VCaP (cell line): ENCODE measurements at regions not wholly inside any gene's neighbourhood (a gene's known extent, or its start where the extent isn't known, plus 50 kb on each side); places are given as distances from the start of the nearest gene placed in this dataset.

Source experiments
- H3K27ac ChIP-seq: fragments of 450-650 bp; 2 replicates; pipeline ENCODE4 v1.5.1; 2017
- TF ChIP-seq, protein P1 (sequence below): fragments of 450-650 bp; conservative IDR thresholded peaks from 2 replicates; pipeline ENCODE4 v1.5.1; 2017; ENCODE audit warnings: mild to moderate bottlenecking, moderate library complexity

DNA sequence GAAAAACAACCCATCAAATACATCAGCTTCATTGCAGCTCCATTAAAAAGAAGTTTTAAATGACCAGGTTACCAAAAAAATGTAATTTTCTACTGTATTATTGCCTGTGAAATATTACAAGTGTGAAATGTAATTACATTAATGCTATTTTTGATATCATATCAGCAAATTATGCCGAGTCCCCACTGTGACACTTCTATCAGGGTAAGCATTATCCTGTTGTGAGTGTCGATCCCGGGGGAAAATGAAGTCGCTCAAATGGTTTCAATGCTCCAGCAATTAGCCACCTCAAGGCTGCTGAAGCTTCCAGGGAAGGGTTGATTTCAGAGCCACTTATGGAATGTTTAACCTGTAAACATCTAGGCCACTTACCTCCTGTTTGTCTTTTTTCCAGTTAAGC is 70.4 kb downstream of the RCN1 start:
- TF ChIP-seq, protein P1, sequence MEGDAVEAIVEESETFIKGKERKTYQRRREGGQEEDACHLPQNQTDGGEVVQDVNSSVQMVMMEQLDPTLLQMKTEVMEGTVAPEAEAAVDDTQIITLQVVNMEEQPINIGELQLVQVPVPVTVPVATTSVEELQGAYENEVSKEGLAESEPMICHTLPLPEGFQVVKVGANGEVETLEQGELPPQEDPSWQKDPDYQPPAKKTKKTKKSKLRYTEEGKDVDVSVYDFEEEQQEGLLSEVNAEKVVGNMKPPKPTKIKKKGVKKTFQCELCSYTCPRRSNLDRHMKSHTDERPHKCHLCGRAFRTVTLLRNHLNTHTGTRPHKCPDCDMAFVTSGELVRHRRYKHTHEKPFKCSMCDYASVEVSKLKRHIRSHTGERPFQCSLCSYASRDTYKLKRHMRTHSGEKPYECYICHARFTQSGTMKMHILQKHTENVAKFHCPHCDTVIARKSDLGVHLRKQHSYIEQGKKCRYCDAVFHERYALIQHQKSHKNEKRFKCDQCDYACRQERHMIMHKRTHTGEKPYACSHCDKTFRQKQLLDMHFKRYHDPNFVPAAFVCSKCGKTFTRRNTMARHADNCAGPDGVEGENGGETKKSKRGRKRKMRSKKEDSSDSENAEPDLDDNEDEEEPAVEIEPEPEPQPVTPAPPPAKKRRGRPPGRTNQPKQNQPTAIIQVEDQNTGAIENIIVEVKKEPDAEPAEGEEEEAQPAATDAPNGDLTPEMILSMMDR: no peak
- no peak overlapping the region for H3K27ac ChIP-seq

DNA sequence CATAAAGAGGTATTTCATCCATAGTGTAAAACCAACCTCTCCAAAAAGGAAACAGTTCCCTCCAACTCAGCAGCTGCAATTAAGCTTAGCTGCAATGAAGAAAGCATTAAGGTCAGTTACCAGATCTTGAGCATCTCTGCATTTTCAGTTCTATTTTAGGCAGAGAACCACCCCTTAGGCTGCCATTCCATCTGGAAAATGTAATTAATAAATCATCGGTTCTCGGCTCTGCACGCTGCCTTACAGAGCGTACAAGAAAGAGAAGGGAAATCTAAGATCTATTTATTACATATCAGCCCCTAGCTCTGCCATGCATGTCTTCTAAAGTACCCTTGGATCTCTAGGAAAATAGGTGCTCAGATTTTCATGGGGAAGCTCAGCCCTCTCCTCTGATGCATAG is 71.5 kb downstream of the RCN1 start:
- TF ChIP-seq, protein P1: no peak
- H3K27ac ChIP-seq: no peak overlapping the region

DNA sequence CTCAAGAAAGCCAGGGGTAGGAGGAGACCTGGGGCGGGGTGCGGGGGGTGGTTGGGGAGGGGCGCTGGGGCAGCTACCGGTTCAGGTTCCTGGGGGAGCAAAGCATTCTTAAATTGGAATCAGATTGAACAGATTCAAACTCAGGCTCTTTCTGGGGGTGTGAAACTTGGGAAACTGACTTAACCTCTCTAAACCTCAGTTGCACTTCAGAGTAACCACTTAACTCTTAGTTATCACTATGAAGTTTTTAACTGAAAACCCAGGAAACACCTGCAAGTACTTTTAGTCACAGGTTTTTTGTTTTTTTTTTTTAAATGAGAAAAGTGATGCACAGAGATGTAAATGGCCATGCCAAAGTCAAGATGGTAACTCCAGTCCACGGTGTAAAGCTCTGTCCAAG is 72.0 kb downstream of the RCN1 start:
- no peak overlapping the region for H3K27ac ChIP-seq
- TF ChIP-seq, protein P1: no peak

DNA sequence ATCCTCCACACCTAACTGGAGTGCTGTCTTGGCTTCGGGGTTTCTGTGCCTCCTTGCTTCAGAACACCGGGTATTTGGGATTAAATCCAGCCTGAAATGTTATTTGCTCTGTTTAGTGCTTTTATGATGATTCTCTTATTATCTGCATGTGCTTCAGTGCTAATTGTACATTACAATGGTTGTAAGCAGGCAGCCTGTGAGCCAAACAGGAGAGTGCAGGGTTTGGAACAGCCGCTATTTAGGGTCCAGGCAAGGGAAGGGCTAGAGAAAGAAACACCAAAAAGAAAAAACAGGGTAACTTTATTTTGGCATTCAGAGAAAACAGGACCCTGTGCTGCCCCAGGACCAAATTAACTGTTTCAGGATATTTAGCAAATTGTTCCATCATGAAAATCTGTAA is 72.7 kb downstream of the RCN1 start:
- H3K27ac ChIP-seq: no peak overlapping the region
- TF ChIP-seq, protein P1: no peak

DNA sequence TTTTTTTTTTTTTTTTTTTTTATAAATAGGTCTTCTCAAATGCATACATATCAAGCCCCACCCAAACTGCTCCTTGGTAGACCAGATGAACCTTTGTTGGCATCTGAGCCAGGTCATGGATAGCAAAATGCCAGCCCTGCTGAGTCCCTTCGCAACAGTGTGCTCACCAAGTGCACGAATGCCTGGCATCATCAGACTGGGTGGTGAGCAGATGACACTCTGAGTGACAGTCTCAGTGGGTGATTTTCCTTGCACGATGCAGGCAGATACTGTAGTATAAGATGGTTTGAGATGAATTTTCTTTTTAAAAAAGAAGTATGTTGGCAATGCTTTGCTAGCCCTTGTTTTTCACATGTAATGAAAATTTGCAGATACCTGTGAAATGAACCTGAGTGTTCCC is 74.0 kb downstream of the RCN1 start:
- TF ChIP-seq, protein P1: no peak
- H3K27ac ChIP-seq: no peak overlapping the region

DNA sequence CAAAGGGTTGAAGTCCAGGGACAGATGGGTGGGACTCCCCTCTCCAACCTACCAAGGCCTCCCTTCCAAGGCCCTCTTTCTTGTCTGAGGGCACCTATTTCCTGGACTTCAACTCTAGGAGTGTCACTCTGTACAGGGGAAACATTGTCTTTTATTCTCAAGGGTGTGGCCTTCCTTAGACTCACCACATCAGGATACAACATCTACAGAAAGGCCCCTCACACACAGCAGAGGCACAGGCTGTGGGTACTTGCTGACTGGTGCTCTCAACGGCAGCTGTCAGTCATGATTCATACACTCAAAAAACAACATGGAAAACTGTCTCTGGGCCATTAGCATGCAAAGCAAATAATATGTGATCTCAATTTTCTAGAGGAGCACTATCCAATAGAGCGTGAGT is 78.0 kb downstream of the RCN1 start:
- TF ChIP-seq, protein P1: no peak

DNA sequence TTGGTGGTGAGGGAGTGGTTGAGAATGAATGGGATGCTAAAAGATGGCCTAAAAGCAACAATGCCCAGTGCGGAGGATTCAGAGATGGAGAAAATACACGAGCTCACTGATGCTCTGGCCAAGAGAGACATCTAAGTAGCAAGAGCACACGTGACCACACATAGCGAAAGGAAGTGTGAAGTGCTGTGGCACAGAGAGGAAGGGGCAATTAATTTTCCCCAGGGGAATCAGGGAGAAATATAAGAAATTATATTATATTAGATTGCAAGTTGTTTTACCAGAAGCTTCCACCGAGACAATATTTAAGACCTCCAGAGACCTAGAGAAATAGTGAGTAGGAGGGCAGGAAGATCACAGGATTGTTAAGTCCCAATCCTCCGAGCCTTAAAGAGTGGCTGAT is 80.6 kb downstream of the RCN1 start:
- H3K27ac ChIP-seq: no peak overlapping the region
- TF ChIP-seq, protein P1: no peak

More for the DNA sequence above, 78.0 kb downstream of the RCN1 start:
- H3K27ac ChIP-seq: no peak overlapping the region
